ENCODE measurements at regions not wholly inside any gene's neighbourhood (a gene's known extent, or its start where the extent isn't known, plus 50 kb on each side); places are given as distances from the start of the nearest gene placed in this dataset.

- no peak for DNase-seq (ENCODE audit: extremely low read depth, low read depth)
- no peak for TF ChIP-seq CTCF (IDR thresholded peaks at IDR 0.05; ENCODE audit: low read depth, low read length, missing control alignments)
- no peak overlapping the region for H3K4me3 ChIP-seq (replicated peaks; ENCODE audit: low read depth, low read length)
Observed at GRCh38 chr6:79396625-79397024, 140.6 kb downstream of the LCA5 start.

GRCh38 chr6:79394690-79395089 is 142.5 kb downstream of the LCA5 start:
- TF ChIP-seq CTCF (IDR thresholded peaks at IDR 0.05; ENCODE audit: low read depth, low read length, missing control alignments), result no peak
- DNase-seq (ENCODE audit: extremely low read depth, low read depth), result no peak
- H3K4me3 ChIP-seq (replicated peaks; ENCODE audit: low read depth, low read length), result no peak overlapping the region

GRCh38 chr6:79392094-79392493 is 145.1 kb downstream of the LCA5 start:
- no peak for DNase-seq (ENCODE audit: extremely low read depth, low read depth)
- no peak overlapping the region for H3K4me3 ChIP-seq (replicated peaks; ENCODE audit: low read depth, low read length)
- no peak for TF ChIP-seq CTCF (IDR thresholded peaks at IDR 0.05; ENCODE audit: low read depth, low read length, missing control alignments)

- TF ChIP-seq CTCF (IDR thresholded peaks at IDR 0.05; ENCODE audit: low read depth, low read length, missing control alignments), result no peak
- DNase-seq (ENCODE audit: extremely low read depth, low read depth), result no peak
- H3K4me3 ChIP-seq (replicated peaks; ENCODE audit: low read depth, low read length), result no peak overlapping the region
Observed at GRCh38 chr6:79391480-79391879, 145.8 kb downstream of the LCA5 start.

- no peak for TF ChIP-seq CTCF (IDR thresholded peaks at IDR 0.05; ENCODE audit: low read depth, low read length, missing control alignments)
- DNase-seq (ENCODE audit: extremely low read depth, low read depth), result no peak
- no peak overlapping the region for H3K4me3 ChIP-seq (replicated peaks; ENCODE audit: low read depth, low read length)
Observed at GRCh38 chr6:79385893-79386292, 151.3 kb downstream of the LCA5 start.

GRCh38 chr6:79385333-79385732 is 150.9 kb upstream of the HMGN3 start:
- no peak overlapping the region for H3K4me3 ChIP-seq (replicated peaks; ENCODE audit: low read depth, low read length)
- no peak for TF ChIP-seq CTCF (IDR thresholded peaks at IDR 0.05; ENCODE audit: low read depth, low read length, missing control alignments)
- no peak for DNase-seq (ENCODE audit: extremely low read depth, low read depth)

- no peak for TF ChIP-seq CTCF (IDR thresholded peaks at IDR 0.05; ENCODE audit: low read depth, low read length, missing control alignments)
- H3K4me3 ChIP-seq (replicated peaks; ENCODE audit: low read depth, low read length), result no peak overlapping the region
- no peak for DNase-seq (ENCODE audit: extremely low read depth, low read depth)
Observed at GRCh38 chr6:79384845-79385244, 150.4 kb upstream of the HMGN3 start.
